GM18505 (cell line): ENCODE measurements at regions not wholly inside any gene's neighbourhood (a gene's known extent, or its start where the extent isn't known, plus 50 kb on each side); places are given as distances from the start of the nearest gene placed in this dataset.
"Not testable (repeated sequence)": the region's sequence is repeated elsewhere in the genome, so short reads cannot be mapped to it uniquely, and the experiment has no call there.

Experiments used
- ATAC-seq: cut with Tn5 transposase; IDR thresholded peaks from one replicate; pipeline ENCODE4 v1.9.1; 2021; ENCODE audit not compliant: unreplicated experiment
- POLR2A ChIP-seq: IDR thresholded peaks from 4 replicates; pipeline ENCODE4 v1.6.1; 2011; ENCODE audit warnings: borderline replicate concordance; ENCODE audit not compliant: insufficient read depth, insufficient read length; ENCODE audit errors: extremely low read depth

- ATAC-seq, result no peak
- TF ChIP-seq POLR2A, result no peak
These were observed 90.2 kb upstream of the TMTC2 start for GRCh38 chr12:82596483-82596882.

GRCh38 chr12:82600379-82600778 is 86.3 kb upstream of the TMTC2 start:
- ATAC-seq, result no peak
- TF ChIP-seq POLR2A, result no peak

DNA sequence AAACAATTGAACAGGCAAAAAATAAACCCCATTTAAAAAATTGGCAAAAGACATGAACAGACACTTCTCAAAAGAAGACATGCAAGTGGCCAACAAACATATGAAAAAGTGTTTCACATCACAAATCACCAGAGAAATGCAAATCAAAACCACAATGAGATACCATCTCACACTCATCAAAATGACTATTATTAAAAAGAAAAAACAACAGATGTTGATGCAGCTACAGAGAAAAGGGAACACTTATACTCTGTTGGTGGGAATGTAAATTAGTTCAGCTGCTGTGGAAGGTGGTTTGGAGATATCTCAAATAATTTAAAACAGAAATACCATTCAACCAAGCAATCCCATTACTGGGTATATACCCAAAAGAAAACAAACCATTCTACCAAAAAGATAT is 83.1 kb upstream of the TMTC2 start:
- ATAC-seq, result not testable (repeated sequence)

DNA sequence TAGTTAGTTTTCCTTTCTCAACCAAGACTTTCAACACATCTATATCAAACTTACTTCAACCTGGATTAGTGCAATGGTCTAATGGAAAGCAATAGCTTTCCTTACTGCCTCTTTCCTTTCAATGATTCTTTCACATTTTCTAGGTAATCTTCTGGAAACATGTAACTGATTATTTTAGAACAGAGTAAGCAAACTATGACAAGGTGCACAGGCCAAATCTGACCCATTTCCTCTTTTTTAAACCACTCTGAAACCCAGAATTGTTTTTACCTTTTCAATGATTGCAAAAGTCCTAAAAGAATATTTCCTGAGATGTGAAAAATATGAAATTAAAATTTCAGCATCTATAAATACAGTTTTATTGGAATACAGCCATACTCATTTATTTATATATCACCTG is 81.6 kb upstream of the TMTC2 start:
- no peak for TF ChIP-seq POLR2A
- ATAC-seq, result no peak

GRCh38 chr12:82608706-82609105 is 78.0 kb upstream of the TMTC2 start:
- no peak for TF ChIP-seq POLR2A
- ATAC-seq, result no peak

DNA sequence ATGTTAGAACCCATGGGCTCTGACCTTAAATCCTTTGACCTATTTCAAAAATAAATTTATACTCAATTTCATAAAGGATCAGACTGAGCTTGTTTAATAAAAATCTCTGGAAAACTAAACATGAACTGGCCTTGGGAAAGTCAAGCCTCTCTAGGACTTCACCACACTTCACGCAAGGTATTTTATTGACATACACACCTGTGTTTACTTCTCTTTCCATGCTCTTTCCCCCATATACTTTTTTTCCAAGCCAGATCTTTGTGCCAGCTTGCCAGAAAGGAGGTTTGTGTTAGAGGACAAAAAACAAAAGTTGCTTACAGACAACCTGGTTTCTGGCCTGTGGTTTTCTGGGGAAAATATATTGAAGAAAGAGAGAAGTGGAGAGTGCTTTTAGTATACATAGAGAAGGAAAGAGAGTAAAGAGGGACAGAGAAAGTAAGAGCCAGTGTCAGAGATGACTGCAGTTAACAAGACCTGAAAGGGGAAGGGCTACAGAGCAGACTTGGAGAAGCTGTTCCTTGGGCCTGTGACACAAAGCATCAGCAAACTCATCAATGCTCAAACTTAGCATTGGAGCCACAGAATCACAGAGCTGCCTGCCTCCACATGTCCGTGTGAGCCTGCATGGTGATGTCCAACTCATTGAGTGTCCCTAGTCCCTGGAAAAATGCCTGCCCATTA is 77.3 kb upstream of the TMTC2 start:
- ATAC-seq, result no peak

GRCh38 chr12:82619644-82620043 is 67.1 kb upstream of the TMTC2 start:
- ATAC-seq, result no peak
- no peak for TF ChIP-seq POLR2A

More for the DNA sequence above, 77.3 kb upstream of the TMTC2 start:
- TF ChIP-seq POLR2A, result no peak

GRCh38 chr12:82620917-82621316 is 65.8 kb upstream of the TMTC2 start:
- no peak for TF ChIP-seq POLR2A
- ATAC-seq, result no peak

- no peak for TF ChIP-seq POLR2A
- ATAC-seq, result no peak
These were observed 61.2 kb upstream of the TMTC2 start for GRCh38 chr12:82625523-82625922.

- peak; percentile 59 for ATAC-seq
- no peak for TF ChIP-seq POLR2A
These were observed 58.9 kb upstream of the TMTC2 start for GRCh38 chr12:82627799-82628198.

DNA sequence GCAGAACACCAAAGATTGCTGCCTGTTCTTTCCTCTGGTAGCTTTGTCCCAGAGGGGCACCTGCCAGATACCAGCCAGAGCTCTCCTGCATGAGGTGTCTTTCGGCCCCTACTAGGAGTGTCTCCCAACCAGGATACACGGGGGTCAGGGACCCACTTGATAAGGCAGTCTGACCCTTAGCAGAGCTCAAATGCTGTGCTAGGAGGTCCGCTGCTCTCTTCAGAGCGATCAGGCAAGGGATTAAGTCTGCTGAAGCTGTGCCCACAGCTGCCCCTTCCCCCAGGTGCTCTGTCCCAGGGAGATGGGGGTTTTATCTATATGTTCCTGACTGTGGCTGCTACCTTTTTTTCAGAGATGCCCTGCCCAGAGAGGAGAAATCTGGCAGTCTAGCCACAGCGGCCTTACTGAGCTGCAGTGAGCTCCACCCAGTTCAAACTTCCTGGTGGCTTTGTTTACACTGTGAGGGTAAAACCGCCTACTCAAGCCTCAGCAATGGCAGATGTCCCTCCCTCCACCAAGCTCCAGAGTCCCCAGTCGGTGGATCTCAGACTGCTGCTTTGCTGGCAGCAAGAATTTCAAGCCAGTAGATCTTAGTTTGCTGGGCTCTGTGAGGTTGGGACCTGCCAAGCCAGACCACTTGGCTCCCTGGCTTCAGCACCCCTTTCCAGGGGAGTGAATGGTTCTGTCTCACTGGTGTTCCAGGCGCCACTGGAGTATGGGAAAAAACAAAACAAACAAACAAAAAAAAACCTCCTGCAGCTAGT is 52.0 kb upstream of the TMTC2 start:
- ATAC-seq, result not testable (repeated sequence)

DNA sequence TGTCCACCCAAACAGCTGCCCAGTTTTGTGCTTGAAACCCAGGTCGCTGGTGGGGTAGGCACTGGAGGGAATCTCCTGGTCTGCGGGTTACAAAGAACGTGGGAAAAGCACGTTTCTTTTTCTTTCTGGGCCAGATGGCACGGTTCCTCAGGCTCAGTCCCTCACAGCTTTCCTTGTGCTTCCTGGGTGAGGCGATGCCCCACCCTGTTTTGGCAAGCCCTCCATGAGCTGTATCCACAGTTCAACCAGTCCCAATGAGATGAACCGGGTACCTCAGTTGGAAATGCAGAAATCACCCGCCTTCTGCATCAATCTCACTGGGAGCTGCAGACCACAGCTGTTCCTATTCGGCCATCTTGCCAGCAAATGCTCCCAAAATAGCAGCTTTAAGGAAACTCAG is 51.4 kb upstream of the TMTC2 start:
- TF ChIP-seq POLR2A, result no peak
- ATAC-seq, result no peak
